ENCODE measurements at regions not wholly inside any gene's neighbourhood (a gene's known extent, or its start where the extent isn't known, plus 50 kb on each side); places are given as distances from the start of the nearest gene placed in this dataset.

GRCh38 chr5:174159327-174160114 lies 114.0 kb downstream of the NSG2 start:
- no peak for DNase-seq (ENCODE audit: low spot score)

GRCh38 chr5:174165406-174165805 lies 119.9 kb downstream of the NSG2 start:
- DNase-seq (ENCODE audit: low spot score), result no peak

- DNase-seq (ENCODE audit: low spot score), result no peak
These were observed 120.9 kb downstream of the NSG2 start for GRCh38 chr5:174166231-174167079.

- DNase-seq (ENCODE audit: low spot score), result no peak
These were observed 121.8 kb downstream of the NSG2 start for GRCh38 chr5:174167080-174167910.

GRCh38 chr5:174172152-174172551 lies 126.6 kb downstream of the NSG2 start:
- DNase-seq (ENCODE audit: low spot score), result no peak

GRCh38 chr5:174172566-174172965 lies 127.1 kb downstream of the NSG2 start:
- DNase-seq (ENCODE audit: low spot score), result no peak

GRCh38 chr5:174173766-174174165 lies 128.3 kb downstream of the NSG2 start:
- no peak for DNase-seq (ENCODE audit: low spot score)

- no peak for DNase-seq (ENCODE audit: low spot score)
These were observed 130.3 kb downstream of the NSG2 start for GRCh38 chr5:174175716-174176268.

- no peak for DNase-seq (ENCODE audit: low spot score)
These were observed 131.0 kb downstream of the NSG2 start for GRCh38 chr5:174176511-174176910.

GRCh38 chr5:174177531-174177930 lies 132.0 kb downstream of the NSG2 start:
- DNase-seq (ENCODE audit: low spot score), result no peak

- DNase-seq (ENCODE audit: low spot score), result no peak
These were observed 132.6 kb downstream of the NSG2 start for GRCh38 chr5:174177976-174178605.

GRCh38 chr5:174180639-174181038 lies 135.1 kb downstream of the NSG2 start:
- no peak for DNase-seq (ENCODE audit: low spot score)

- DNase-seq (ENCODE audit: low spot score), result no peak
These were observed 136.6 kb downstream of the NSG2 start for GRCh38 chr5:174182111-174182510.

- DNase-seq (ENCODE audit: low spot score), result no peak
These were observed 138.2 kb downstream of the NSG2 start for GRCh38 chr5:174183701-174184100.

GRCh38 chr5:174185506-174185905 lies 140.0 kb downstream of the NSG2 start:
- no peak for DNase-seq (ENCODE audit: low spot score)

GRCh38 chr5:174186096-174186695 lies 140.7 kb downstream of the NSG2 start:
- no peak for DNase-seq (ENCODE audit: low spot score)

GRCh38 chr5:174187001-174187400 lies 141.5 kb downstream of the NSG2 start:
- DNase-seq (ENCODE audit: low spot score), result no peak

- DNase-seq (ENCODE audit: low spot score), result no peak
These were observed 142.0 kb downstream of the NSG2 start for GRCh38 chr5:174187481-174187880.

GRCh38 chr5:174188295-174188694 lies 142.8 kb downstream of the NSG2 start:
- DNase-seq (ENCODE audit: low spot score), result no peak

GRCh38 chr5:174189654-174190541 lies 144.4 kb downstream of the NSG2 start:
- DNase-seq (ENCODE audit: low spot score), result no peak

Measured in SK-N-DZ (cell line).